ENCODE measurements at regions not wholly inside any gene's neighbourhood (a gene's known extent, or its start where the extent isn't known, plus 50 kb on each side); places are given as distances from the start of the nearest gene placed in this dataset.

DNA sequence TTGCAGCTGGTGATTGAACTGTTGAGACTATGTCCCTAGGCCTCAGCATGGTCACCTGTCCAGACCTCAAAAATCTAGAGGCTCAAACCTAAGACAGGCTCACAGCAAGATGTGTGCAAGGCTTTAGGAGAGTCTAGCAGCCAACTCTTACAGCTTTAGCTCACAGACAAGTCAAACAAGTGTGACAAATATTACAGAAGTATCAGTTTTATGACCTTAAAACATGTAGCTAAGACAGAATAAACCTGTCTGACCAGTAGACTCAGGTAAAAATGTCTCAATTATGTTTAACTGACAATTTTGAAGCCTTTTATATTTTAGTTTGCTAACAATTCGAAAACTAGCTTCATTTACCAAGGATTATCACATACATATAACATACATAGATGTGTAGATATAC is 80.0 kb upstream of the HTATIP2 start:
- WGBS, 2 donors, result 28 to 39% methylated on average over 1 of the region's 1 CpG
- TF ChIP-seq POLR2A (IDR thresholded peaks at IDR 0.05), result no peak
- TF ChIP-seq, protein P1, sequence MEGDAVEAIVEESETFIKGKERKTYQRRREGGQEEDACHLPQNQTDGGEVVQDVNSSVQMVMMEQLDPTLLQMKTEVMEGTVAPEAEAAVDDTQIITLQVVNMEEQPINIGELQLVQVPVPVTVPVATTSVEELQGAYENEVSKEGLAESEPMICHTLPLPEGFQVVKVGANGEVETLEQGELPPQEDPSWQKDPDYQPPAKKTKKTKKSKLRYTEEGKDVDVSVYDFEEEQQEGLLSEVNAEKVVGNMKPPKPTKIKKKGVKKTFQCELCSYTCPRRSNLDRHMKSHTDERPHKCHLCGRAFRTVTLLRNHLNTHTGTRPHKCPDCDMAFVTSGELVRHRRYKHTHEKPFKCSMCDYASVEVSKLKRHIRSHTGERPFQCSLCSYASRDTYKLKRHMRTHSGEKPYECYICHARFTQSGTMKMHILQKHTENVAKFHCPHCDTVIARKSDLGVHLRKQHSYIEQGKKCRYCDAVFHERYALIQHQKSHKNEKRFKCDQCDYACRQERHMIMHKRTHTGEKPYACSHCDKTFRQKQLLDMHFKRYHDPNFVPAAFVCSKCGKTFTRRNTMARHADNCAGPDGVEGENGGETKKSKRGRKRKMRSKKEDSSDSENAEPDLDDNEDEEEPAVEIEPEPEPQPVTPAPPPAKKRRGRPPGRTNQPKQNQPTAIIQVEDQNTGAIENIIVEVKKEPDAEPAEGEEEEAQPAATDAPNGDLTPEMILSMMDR (IDR thresholded peaks at IDR 0.05), result no peak
- Histone ChIP-seq H3K27ac (no peak overlapping the region), H3K36me3 (replicated peaks in 1 of 2; ENCODE audit: insufficient read depth in 1 of 2, low read depth in 2 of 2) (no peaks in the 10 kb centered on the region), H3K9me3 (no peaks in the 10 kb centered on the region), H3K27me3 (no peaks in the 10 kb centered on the region), H3K4me3 (no peak overlapping the region), H3K4me1 (no peaks in the 10 kb centered on the region)
- ATAC-seq (no peak), DNase-seq (no peak)
- intact Hi-C loops (cut with DNase I), result no loop called here

- DNase-seq (no peak), ATAC-seq (no peak)
- no peaks in the 10 kb centered on the region for H3K4me1 ChIP-seq
- 42 to 63% methylated on average over 5 of the region's 5 CpGs for WGBS, 2 donors
- intact Hi-C loops (cut with DNase I), result no loop called here
- TF ChIP-seq, protein P1 (IDR thresholded peaks at IDR 0.05), result no peak
- H3K27me3 ChIP-seq, result no peaks in the 10 kb centered on the region
- no peaks in the 10 kb centered on the region for H3K36me3 ChIP-seq (replicated peaks in 1 of 2; ENCODE audit: insufficient read depth in 1 of 2, low read depth in 2 of 2)
- H3K4me3 ChIP-seq, result no peak overlapping the region
- no peaks in the 10 kb centered on the region for H3K9me3 ChIP-seq
- no peak overlapping the region for H3K27ac ChIP-seq
Observed at GRCh38 chr11:20278727-20279126, 84.8 kb upstream of the HTATIP2 start.

DNA sequence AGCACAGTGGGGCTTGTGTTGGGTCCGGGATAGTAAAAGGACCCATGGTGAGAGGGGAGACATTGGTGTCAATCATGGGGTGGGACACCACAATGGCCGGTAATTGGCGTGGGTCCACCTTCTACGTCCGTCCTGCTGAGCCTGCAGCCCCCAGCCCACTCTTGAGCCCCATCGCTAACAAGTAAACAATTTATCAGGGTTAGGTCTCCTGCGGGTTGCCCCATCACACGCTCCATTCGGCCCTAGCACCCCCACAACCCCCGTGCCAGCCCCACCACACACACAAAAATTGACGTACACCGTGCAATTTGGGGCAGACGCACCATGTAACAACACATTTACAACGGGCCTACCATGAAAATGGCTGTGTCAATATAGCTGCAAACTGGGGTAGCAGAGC is 86.5 kb upstream of the HTATIP2 start:
- no peak overlapping the region for H3K27ac ChIP-seq
- DNase-seq (no peak), ATAC-seq (no peak)
- intact Hi-C loops (cut with DNase I), result no loop called here
- no peak overlapping the region for H3K4me3 ChIP-seq
- no peaks in the 10 kb centered on the region for H3K27me3 ChIP-seq
- H3K9me3 ChIP-seq, result no peaks in the 10 kb centered on the region
- H3K4me1 ChIP-seq, result no peaks in the 10 kb centered on the region
- WGBS, 2 donors, result 68 to 79% methylated on average over 14 of the region's 14 CpGs
- TF ChIP-seq POLR2A (IDR thresholded peaks at IDR 0.05), result no peak
- TF ChIP-seq, protein P1 (IDR thresholded peaks at IDR 0.05), result no peak
- no peaks in the 10 kb centered on the region for H3K36me3 ChIP-seq (replicated peaks in 1 of 2; ENCODE audit: insufficient read depth in 1 of 2, low read depth in 2 of 2)

GRCh38 chr11:20275987-20276965 is 87.2 kb upstream of the HTATIP2 start:
- Histone ChIP-seq H3K4me3 (no peak overlapping the region), H3K27ac (no peak overlapping the region), H3K27me3 (no peaks in the 10 kb centered on the region), H3K9me3 (no peaks in the 10 kb centered on the region), H3K4me1 (no peaks in the 10 kb centered on the region), H3K36me3 (replicated peaks in 1 of 2; ENCODE audit: insufficient read depth in 1 of 2, low read depth in 2 of 2) (no peaks in the 10 kb centered on the region)
- DNase-seq (no peak), ATAC-seq (no peak)
- no peak for TF ChIP-seq POLR2A (IDR thresholded peaks at IDR 0.05)
- TF ChIP-seq, protein P1 (IDR thresholded peaks at IDR 0.05), result no peak
- WGBS, 2 donors, result 74 to 76% methylated on average over 15 of the region's 15 CpGs
- intact Hi-C loops (cut with DNase I), result no loop called here

GRCh38 chr11:20274031-20274430 is 89.5 kb upstream of the HTATIP2 start:
- ATAC-seq (no peak), DNase-seq (no peak)
- no peak for TF ChIP-seq POLR2A (IDR thresholded peaks at IDR 0.05)
- TF ChIP-seq, protein P1 (IDR thresholded peaks at IDR 0.05), result no peak
- no peaks in the 10 kb centered on the region for H3K4me1 ChIP-seq
- no peaks in the 10 kb centered on the region for H3K36me3 ChIP-seq (replicated peaks in 1 of 2; ENCODE audit: insufficient read depth in 1 of 2, low read depth in 2 of 2)
- H3K27me3 ChIP-seq, result no peaks in the 10 kb centered on the region
- H3K27ac ChIP-seq, result no peak overlapping the region
- intact Hi-C loops (cut with DNase I), result no loop called here
- no peak overlapping the region for H3K4me3 ChIP-seq
- WGBS, 2 donors, result 42 to 51% methylated on average over 5 of the region's 5 CpGs
- no peaks in the 10 kb centered on the region for H3K9me3 ChIP-seq

All from body of pancreas (tissue), 4 donors.